Upper lobe of left lung (tissue), 6 donors: ENCODE measurements at regions not wholly inside any gene's neighbourhood (a gene's known extent, or its start where the extent isn't known, plus 50 kb on each side); places are given as distances from the start of the nearest gene placed in this dataset.

Experiments used
- ATAC-seq, 2 donors: fragments of 200-7000 bp; cut with Tn5 transposase; one replicate each; pipeline ENCODE4 v1.9.1; 2022; ENCODE audit warnings: mild to moderate bottlenecking in 2 of 2, moderate library complexity in 2 of 2; ENCODE audit not compliant: low FRiP score in 2 of 2
- DNase-seq, 2 donors: peaks; one replicate each; pipeline ENCODE4 v3.0.0-alpha.2; 2019 to 2020
- H3K27ac ChIP-seq, 4 donors: fragments of 200-600 bp; sonication (generic); one replicate each; pipeline ENCODE4 v1.5.1; 2016 to 2019
- H3K27me3 ChIP-seq, 4 donors: fragments of 200-600 bp; sonication (generic); one replicate each; pipeline ENCODE4 v1.5.1; 2017 to 2019
- H3K36me3 ChIP-seq, 4 donors: fragments of 200-600 bp; sonication (generic); one replicate each; pipeline ENCODE4 v1.5.1; 2016 to 2019
- H3K4me1 ChIP-seq, 4 donors: fragments of 200-600 bp; sonication (generic); one replicate each; pipeline ENCODE4 v1.5.1; 2018 to 2019
- H3K4me3 ChIP-seq, 4 donors: fragments of 200-600 bp; sonication (generic); one replicate each; pipeline ENCODE4 v1.5.1; 2017 to 2019; ENCODE audit warnings: mild to moderate bottlenecking in 2 of 4, moderate library complexity in 1 of 4
- H3K9me3 ChIP-seq, 4 donors: fragments of 200-600 bp; sonication (generic); one replicate each; pipeline ENCODE4 v1.5.1; 2018 to 2019
- CTCF ChIP-seq, 6 experiments: fragments of 450-650 bp in 4 of 6; fragments of 200-600 bp in 2 of 6; sonication (generic) in 2 of 6; IDR thresholded peaks; one replicate each; pipeline ENCODE4 v1.5.1; 2016 to 2019; ENCODE audit warnings: antibody characterized with exemption in 6 of 6
- EP300 ChIP-seq, 4 donors: sonication (generic); formaldehyde crosslinking; IDR thresholded peaks; one replicate each; pipeline ENCODE4 v1.5.1; 2017; ENCODE audit warnings: antibody characterized with exemption in 4 of 4, control low read depth in 2 of 4
- POLR2A ChIP-seq, 4 donors: fragments of 450-650 bp; IDR thresholded peaks; one replicate each; pipeline ENCODE4 v1.5.1; 2016 to 2017; ENCODE audit warnings: antibody characterized with exemption in 4 of 4, mild to moderate bottlenecking in 2 of 4
- POLR2AphosphoS5 ChIP-seq, 2 donors: sonication (generic); formaldehyde crosslinking; IDR thresholded peaks; one replicate each; pipeline ENCODE4 v1.5.1; 2017; ENCODE audit warnings: antibody characterized with exemption in 2 of 2
- WGBS, 2 donors: methylation state at CpG; one replicate each; pipeline ENCODE4 v1.1.5; 2017 to 2018; 5-methylcytosine and 5-hydroxymethylcytosine counted together
- donor health status: DM: no; HTN: no; CAD: no; lungs with moderate emphysema.
- donor health status: DM: no; HTN: yes; CAD: no; lungs with severe emphysema.

GRCh38 chr11:69997352-69997751 lies 80.8 kb upstream of the ANO1 start:
- Histone ChIP-seq H3K36me3 (no peaks in the 10 kb centered on the region), H3K27me3 (no peaks in the 10 kb centered on the region), H3K27ac (no peak overlapping the region), H3K4me1 (peaks cover 0 to 4% (median 0%) of the 10 kb centered on the region in 4 donors), H3K9me3 (no peaks in the 10 kb centered on the region), H3K4me3 (no peak overlapping the region)
- DNase-seq: no peak
- TF ChIP-seq EP300 (IDR thresholded peaks at IDR 0.05) (no peak), POLR2AphosphoS5 (IDR thresholded peaks at IDR 0.05) (no peak), CTCF (IDR thresholded peaks at IDR 0.05) (no peak), POLR2A (IDR thresholded peaks at IDR 0.05) (no peak)
- WGBS, 2 donors: 57 to 68% methylated on average over 6 to 8 of the region's 8 CpGs
- no peak for ATAC-seq

GRCh38 chr11:69999721-70000120 lies 78.4 kb upstream of the ANO1 start:
- H3K27ac ChIP-seq: no peak overlapping the region
- TF ChIP-seq POLR2AphosphoS5 (IDR thresholded peaks at IDR 0.05): no peak
- no peak for TF ChIP-seq EP300 (IDR thresholded peaks at IDR 0.05)
- TF ChIP-seq POLR2A (IDR thresholded peaks at IDR 0.05): no peak
- TF ChIP-seq CTCF (IDR thresholded peaks at IDR 0.05): no peak
- WGBS, 2 donors: 37 to 44% methylated on average over 3 of the region's 3 CpGs
- H3K27me3 ChIP-seq: no peaks in the 10 kb centered on the region
- no peak for ATAC-seq
- H3K4me3 ChIP-seq: no peak overlapping the region
- DNase-seq: no peak
- H3K36me3 ChIP-seq: no peaks in the 10 kb centered on the region
- H3K9me3 ChIP-seq: no peaks in the 10 kb centered on the region
- H3K4me1 ChIP-seq: peaks cover 0 to 4% (median 0%) of the 10 kb centered on the region in 4 donors

- ATAC-seq: no peak
- DNase-seq: no peak
- no peak for TF ChIP-seq POLR2A (IDR thresholded peaks at IDR 0.05)
- TF ChIP-seq CTCF (IDR thresholded peaks at IDR 0.05): no peak
- no peak for TF ChIP-seq POLR2AphosphoS5 (IDR thresholded peaks at IDR 0.05)
- Histone ChIP-seq H3K36me3 (no peaks in the 10 kb centered on the region), H3K9me3 (no peaks in the 10 kb centered on the region), H3K27me3 (no peaks in the 10 kb centered on the region), H3K27ac (no peak overlapping the region), H3K4me3 (no peak overlapping the region), H3K4me1 (peaks cover 0 to 4% (median under 1%) of the 10 kb centered on the region in 4 donors)
- WGBS, 2 donors: 63 to 72% methylated on average over 3 of the region's 3 CpGs
These were observed 77.9 kb upstream of the ANO1 start for GRCh38 chr11:70000228-70000627.

GRCh38 chr11:70001246-70001645 lies 76.9 kb upstream of the ANO1 start:
- no peaks in the 10 kb centered on the region for H3K27me3 ChIP-seq
- DNase-seq (no peak), ATAC-seq (no peak)
- H3K4me3 ChIP-seq: no peak overlapping the region
- H3K4me1 ChIP-seq: peaks cover 0 to 7% (median 4%) of the 10 kb centered on the region in 4 donors
- no peak overlapping the region for H3K27ac ChIP-seq
- no peak for TF ChIP-seq EP300 (IDR thresholded peaks at IDR 0.05)
- TF ChIP-seq POLR2A (IDR thresholded peaks at IDR 0.05): no peak
- no peak for TF ChIP-seq CTCF (IDR thresholded peaks at IDR 0.05)
- no peak for TF ChIP-seq POLR2AphosphoS5 (IDR thresholded peaks at IDR 0.05)
- 75 to 81% methylated on average over 6 of the region's 6 CpGs for WGBS, 2 donors
- H3K36me3 ChIP-seq: no peaks in the 10 kb centered on the region
- no peaks in the 10 kb centered on the region for H3K9me3 ChIP-seq

- no peak for DNase-seq
- TF ChIP-seq EP300 (IDR thresholded peaks at IDR 0.05): no peak
- no peak for TF ChIP-seq POLR2A (IDR thresholded peaks at IDR 0.05)
- TF ChIP-seq CTCF (IDR thresholded peaks at IDR 0.05): no peak
- no peak for TF ChIP-seq POLR2AphosphoS5 (IDR thresholded peaks at IDR 0.05)
- Histone ChIP-seq H3K9me3 (no peaks in the 10 kb centered on the region), H3K27me3 (no peaks in the 10 kb centered on the region), H3K4me1 (peaks cover 0 to 8% (median 5%) of the 10 kb centered on the region in 4 donors), H3K36me3 (no peaks in the 10 kb centered on the region), H3K4me3 (no peak overlapping the region), H3K27ac (no peak overlapping the region)
- no peak for ATAC-seq
- WGBS, 2 donors: 57 to 59% methylated on average over 8 of the region's 8 CpGs
These were observed 75.7 kb upstream of the ANO1 start for GRCh38 chr11:70002433-70002832.
